Fibroblast of skin of left quadriceps (primary cell): ENCODE measurements at regions not wholly inside any gene's neighbourhood (a gene's known extent, or its start where the extent isn't known, plus 50 kb on each side); places are given as distances from the start of the nearest gene placed in this dataset.
"Not testable (repeated sequence)": the region's sequence is repeated elsewhere in the genome, so short reads cannot be mapped to it uniquely, and the experiment has no call there.

Experiments
- DNase-seq, 2 experiments: peaks; one replicate each; pipeline ENCODE4 v3.0.0-alpha.2; 2013; ENCODE audit warnings: low read depth in 2 of 2

DNA sequence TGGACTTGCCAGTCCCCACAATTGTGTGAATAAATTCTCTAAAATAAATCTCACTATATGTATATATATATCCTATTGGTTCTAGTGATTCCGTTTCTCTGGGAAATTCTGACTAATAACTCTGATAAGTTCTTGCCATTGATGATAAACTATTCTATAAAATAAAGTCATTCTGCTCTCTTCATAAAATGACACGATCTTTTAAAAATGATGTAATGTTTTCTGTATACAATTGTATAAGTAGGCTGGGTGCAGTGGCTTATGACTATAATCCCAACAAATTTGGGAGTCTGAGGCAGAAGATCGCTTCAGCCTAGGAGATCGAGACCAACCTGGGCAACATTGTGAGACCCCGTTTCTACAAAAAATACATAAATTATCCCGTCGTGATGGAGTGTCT is 541.0 kb upstream of the ADGRL4 start:
- no peak for DNase-seq

DNA sequence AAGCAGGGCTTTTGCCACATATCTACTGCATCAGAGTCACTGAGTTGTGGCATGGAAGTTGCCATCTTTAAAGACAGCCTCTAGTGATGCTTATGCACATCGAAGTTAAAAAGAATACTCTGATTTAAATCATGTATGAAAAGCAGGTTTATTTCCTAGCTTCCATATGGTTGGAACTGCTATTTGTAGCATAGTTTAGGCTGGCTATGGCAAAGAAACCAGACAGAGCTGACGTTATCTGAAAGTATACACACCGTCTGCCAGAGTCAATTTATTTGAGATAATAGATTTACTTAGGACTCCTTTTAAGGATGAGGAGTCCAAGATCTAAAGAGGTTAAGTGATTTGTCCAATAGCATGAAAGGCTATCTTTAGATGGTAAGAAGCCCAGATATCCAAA is 536.9 kb upstream of the ADGRL4 start:
- no peak for DNase-seq

- peak in 1 of 2 experiments; percentile 0 for DNase-seq
Measured at GRCh38 chr1:79539001-79539400, 532.5 kb upstream of the ADGRL4 start.

GRCh38 chr1:79532555-79532954 is 526.0 kb upstream of the ADGRL4 start:
- DNase-seq, result no peak

DNA sequence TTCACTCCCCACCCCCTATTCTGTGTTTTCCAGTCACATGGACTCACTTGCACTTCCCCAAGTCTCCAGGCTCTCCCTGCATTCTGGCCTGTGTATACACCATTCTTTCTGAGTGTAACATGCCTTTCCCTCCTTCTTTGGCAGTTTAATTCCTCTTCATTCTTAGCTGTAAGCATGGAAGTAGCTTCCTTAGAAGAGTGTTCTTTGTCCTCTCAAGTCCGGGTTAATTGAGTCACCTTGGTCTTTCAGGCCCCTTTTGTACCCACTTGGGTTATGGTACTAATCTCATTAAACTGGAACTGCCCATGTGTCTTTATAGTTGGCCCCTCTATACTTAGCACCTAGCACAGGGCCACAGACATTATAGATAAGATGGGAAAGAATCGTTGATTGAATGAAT is 525.3 kb upstream of the ADGRL4 start:
- no peak for DNase-seq

DNA sequence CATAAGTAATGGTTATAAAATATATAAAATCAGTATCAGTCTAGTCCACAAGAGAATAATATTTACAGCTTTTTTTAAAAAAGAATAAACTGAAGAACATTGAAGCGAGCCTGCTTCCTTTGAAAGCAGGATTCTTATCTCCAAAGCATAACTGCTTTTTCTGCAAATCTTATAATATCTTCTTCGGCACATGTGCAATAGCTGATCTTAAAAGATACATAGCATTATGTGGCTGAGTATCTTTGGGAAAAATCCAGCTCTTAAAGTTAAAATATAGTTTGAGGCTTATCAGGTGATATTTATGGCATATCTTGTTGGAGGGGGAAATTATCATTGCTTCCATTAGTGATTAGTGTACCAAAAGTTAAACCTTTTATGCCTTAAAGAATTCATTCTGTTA is 523.9 kb upstream of the ADGRL4 start:
- no peak for DNase-seq

GRCh38 chr1:79530055-79530454 is 523.5 kb upstream of the ADGRL4 start:
- no peak for DNase-seq

GRCh38 chr1:79524126-79524525 is 517.6 kb upstream of the ADGRL4 start:
- no peak for DNase-seq

GRCh38 chr1:79519084-79519760 is 512.7 kb upstream of the ADGRL4 start:
- no peak for DNase-seq

DNA sequence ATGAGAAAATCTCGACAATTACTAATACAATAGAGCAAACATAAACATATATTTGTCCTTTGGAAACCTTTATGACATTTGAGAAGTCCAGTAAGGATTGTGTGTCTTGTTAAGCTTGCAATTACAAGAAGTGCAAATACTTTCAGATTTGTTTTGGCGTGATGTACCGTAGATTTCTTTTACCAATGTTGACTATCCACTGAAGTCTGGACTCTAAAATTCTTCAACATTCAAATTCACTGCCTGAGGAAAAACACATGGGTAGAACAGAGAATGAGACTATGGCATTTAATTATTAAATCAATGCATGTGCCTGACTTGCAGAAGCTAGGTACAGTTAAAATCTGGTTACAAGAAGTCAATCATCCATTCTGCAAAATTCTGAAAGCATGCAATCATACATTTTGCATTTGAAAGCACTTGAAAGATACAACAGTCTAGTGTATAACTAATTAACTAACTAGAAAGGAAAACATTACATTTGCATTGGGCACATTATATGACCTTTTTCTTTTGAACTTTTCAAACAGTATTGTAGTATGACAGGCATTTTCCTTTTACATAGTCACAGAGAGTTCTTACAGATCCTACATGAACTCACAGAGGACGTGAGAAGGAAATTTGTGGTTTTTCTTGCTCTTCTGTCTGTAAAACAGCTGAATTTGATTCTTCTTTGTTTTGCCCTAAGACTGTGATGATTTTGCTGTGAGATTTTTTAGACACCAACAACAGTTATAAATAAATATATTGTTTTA is 511.1 kb upstream of the ADGRL4 start:
- no peak for DNase-seq

DNA sequence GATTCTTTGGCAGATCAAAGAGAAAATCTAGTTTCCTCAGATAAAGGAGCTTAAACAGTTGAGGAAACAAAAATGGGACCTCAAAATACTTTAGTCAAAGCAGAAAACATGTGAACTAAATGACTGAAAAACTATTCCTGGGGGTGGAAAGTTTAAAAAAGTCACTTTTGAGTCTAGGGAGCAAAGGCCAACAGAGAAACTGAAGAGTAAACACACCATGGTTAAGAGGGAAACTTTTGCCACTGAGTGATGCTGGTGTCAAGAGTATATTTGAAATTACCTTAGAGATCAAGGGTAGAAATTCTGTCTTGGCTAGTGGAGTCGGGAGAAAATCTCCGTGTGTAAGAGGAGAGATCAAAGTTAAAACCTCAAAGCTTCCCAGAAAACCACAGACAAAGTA is 501.2 kb upstream of the ADGRL4 start:
- DNase-seq, result no peak

DNA sequence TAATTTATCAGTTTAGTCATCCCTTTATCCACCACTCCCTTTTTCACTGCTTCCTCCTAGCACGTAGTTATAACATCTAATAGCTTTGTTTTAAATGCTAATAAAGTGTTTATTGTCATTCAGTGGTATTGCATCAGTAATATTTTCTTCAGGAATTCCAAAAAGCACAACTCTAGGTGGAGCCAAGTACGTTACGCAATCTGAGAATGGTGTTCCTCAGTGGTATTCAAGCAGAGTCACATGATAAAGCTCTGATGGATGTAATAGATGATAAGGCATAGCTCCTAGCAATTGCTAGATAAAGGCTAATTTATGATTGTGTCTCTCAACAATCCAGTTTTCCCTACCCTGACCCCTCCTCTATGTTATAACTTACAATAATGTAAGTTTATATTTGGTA is 494.6 kb upstream of the ADGRL4 start:
- DNase-seq, result peak in 1 of 2 experiments; percentile 5

DNA sequence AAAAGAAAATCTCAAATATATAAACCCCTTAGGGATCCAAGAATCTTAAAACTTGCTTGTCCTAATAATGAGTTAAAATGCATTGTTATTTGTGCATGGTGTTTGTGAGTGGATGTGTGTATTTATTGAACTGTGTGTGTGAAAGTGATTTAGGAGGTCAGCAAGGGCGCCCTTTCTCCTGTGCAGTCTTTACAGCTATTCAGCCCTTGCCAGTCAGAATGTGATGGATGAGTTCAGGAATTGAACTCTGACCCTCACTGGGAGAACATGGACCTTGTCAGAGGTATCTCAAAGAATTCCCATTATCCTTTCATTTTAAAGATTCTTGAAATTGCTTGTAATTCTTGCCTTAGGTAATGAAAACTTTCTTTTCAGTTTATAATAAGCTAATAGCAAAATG is 493.0 kb upstream of the ADGRL4 start:
- DNase-seq, result no peak

GRCh38 chr1:79497193-79497773 is 490.8 kb upstream of the ADGRL4 start:
- peak; percentile 16 to 18 for DNase-seq

- DNase-seq, result no peak
Measured at GRCh38 chr1:79496129-79496528, 489.6 kb upstream of the ADGRL4 start.

- not testable (repeated sequence) for DNase-seq
Measured at GRCh38 chr1:79493702-79494101, 487.2 kb upstream of the ADGRL4 start.

- DNase-seq, result not testable (repeated sequence)
Measured at GRCh38 chr1:79488572-79489121, 482.1 kb upstream of the ADGRL4 start.

DNA sequence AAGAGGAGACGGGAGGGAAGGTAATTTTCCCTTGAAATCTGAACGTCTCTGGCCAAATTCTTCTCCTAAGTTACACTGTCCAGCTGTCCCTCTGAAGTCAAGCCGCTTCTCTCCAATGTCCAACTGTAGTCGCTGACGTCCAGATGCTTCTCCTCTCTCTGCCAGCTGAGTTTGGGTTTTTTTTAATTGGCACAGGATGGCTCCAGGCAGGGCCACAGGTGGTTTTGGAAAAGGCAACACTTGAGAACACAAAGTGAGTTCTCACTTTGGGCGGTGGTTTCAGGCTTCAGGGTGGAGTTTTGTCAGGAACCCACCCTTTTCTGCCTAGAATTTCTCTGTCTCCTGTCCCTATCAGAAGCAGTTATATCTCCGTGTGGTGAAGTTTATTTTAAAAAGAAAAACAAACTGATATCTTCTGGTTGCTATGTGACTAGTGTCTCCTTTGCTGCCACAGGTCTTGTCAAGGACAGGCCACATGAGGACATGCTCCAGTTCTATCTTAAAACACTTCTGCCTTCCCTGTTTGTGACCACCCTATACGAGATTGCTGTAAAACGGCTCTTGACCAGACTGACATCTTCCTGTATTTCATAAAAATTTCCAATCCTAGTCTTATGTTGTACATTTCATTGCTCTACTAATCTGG is 472.3 kb upstream of the ADGRL4 start:
- no peak for DNase-seq

- DNase-seq, result no peak
Measured at GRCh38 chr1:79478160-79478559, 471.6 kb upstream of the ADGRL4 start.

DNA sequence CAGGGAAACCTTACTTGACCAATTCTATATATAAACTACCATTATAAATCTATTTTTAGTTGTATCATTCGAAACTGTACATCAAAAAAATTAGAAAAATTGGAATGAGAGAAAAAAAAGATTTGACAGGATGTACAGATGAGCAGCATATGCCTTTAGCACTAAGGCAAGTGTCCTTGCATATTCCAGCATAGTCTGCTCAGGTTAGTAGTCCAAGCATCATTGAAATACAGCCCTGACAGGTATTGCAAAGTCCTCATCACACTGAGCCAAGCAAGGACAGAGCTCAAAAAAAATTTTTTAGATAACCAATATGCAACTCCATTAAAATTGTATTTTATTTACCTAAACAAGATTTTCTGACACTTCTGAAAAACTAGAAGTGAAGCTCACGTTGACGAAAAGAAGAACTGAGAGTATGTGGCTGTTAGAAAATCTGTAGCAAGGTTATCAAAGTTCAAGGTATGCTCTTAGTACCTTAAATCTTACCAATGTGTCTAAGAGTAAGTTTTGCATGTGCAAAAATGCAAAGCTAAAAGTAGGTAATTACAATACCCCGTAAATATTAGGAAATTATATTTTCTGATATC is 465.6 kb upstream of the ADGRL4 start:
- no peak for DNase-seq

GRCh38 chr1:79469139-79469538 is 462.6 kb upstream of the ADGRL4 start:
- DNase-seq, result no peak
